HG03378 (cell line): ENCODE measurements at regions not wholly inside any gene's neighbourhood (a gene's known extent, or its start where the extent isn't known, plus 50 kb on each side); places are given as distances from the start of the nearest gene placed in this dataset.
"Not testable (repeated sequence)": the region's sequence is repeated elsewhere in the genome, so short reads cannot be mapped to it uniquely, and the experiment has no call there.

Experiments
- ATAC-seq: cut with Tn5 transposase; IDR thresholded peaks from one replicate; pipeline ENCODE4 v1.9.1; 2021; ENCODE audit warnings: mild to moderate bottlenecking, moderate library complexity; ENCODE audit not compliant: unreplicated experiment

DNA sequence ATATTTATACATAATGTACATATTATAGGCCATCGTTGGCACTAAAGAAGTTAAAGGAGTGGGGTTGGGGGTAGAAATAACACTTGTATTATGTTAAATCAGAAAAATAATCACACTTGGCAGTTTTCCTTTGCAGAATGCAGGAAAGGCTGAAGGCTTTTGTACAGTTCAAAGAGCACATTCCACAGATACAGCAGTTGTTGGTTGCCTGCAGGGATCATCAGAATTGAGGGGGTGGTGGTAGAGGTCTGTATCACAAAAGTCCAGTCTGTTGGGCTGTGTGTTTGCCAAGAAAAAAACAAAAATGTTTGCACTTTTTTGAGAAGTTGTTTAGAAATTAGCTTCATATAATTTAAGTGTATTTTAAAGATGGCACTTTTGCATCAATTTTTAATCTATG lies 231.8 kb upstream of the FOXP2 start:
- ATAC-seq = no peak

DNA sequence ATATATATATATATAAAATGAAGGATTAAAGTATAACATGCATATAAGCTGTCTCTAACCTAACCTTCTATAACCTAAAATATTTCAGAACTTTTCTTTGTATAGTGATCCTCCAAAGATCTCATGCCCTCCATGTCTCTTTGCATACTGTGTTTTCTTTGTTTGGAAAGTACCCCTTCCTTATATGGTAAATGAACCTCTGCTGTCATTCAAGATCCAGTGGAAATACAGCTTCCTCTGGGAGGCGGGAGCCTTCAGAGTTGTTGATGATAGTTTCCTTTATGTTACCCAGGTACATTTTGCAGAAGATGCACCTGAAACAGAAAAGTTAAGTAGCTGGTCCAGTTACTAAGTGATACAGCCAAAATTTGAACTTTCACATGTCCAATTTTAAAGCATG lies 233.3 kb upstream of the FOXP2 start:
- ATAC-seq = no peak

DNA sequence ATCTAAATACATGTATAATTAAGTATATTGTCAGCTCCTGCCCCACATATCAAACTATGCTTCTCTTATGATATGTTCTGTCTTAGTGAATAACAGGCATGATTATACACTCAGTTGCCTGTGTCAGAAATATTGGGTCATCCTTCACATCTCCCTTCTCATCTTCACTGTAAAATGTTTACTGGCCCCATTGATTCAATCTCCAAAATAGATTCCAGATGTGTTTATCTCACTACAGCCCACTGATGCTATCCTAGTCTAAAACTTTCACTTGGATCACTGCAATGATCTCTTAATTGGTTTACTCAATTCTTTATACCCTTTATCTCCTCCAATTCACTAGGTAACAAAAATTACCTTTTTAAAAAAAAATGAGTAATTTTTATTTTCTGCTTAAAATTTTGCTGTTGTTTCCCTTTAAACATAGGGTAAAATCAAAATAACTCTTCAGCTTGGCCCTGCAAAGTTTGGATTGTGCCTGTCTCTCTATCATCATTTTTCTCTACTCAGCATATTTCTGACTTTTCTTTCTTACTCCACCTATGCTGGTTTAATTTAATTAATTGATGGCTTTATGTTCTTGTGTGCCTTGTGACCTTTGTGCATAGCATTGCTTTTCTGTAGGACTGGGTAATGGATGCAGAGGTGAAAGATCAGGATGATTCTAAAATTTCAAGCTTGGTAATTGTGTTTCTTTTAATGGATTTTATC lies 233.9 kb upstream of the FOXP2 start:
- ATAC-seq = no peak

DNA sequence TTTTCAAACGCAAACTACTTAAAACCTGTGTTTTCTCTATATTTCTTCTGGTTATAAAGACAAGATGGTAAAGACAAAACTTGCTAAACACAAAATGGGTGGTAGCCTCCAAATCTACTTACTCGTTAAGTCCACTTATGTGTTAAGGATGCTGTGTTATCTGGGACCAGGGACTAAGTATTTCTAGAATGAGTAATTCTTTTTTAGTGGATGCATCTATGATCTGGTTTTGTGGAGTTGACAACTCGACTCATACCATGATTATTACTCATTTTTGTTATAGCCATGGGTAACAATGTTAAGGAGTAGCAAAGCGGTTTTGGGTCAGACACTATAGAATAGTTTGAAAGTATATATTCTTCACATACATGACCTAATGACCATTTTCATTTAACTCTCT lies 239.5 kb upstream of the FOXP2 start:
- no peak for ATAC-seq

DNA sequence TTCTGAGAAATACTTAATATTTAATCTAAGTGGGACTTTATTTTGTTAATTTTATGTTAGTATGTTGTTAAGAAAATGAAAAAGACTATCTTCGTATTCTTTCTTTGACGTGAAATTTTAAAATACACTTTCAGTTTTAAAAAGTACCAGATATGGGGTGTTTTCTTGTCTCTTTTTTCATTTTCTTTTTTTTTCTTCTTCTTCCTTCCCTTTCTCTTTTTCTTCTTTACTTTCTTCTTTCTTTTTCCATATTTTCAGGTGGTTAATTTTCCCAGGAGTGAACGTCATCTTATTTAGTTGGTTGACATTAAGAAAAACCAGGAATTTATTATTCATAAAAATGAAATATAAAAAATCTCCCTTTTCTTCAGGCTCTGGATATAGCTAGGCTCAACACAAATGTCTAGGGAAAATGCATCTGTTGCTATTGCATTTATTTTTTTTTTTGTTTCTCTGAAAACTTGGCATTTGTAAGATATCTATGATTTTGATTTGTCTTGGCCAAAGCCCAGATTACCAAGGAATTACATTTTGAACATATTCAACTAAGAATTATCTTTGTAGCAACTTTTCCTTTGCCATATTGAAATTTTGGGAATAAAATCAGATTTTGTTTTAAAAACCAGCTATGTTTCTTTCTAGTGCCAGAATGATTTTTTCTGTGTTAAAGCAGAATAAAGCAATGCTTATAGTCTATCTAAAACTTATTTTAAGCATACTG lies 241.3 kb upstream of the FOXP2 start:
- no peak for ATAC-seq

DNA sequence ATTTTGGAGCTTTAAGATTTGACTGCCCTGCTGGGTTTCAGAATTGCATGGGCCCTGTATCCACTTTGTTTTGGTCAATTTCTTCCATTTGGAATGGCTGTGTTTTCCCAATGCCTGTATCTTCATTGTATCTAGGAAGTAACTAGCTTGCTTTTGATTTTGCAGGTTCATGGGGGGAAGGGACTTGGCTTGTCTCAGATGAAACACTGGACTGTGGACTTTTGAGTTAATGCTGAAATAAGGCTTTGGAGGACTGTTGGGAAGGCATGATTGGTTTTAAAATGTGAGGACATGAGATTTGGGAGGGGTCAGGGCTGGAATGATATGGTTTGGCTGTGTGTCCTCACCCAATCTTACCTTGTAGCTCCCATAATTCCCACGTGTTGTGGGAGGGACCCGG lies 245.2 kb upstream of the FOXP2 start:
- ATAC-seq = not testable (repeated sequence)

DNA sequence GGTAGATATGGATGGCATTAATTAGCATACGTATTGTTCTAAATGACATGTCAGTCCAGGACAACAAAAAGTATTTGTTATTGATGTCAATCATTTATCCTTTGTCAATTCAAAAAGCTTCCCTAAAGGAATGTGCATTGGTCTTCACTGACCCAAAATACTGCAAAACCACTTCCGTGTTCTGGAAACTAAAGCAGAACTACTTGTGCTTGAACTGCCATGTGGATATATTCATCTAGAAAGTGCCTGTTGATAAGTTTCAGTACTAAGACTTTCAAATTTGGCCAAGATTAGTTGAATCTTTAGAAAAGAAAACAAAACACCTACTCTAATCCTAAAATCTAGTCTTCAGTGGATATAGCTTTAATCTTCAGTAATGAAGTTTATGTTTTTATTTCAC lies 242.1 kb upstream of the PPP1R3A start:
- ATAC-seq = no peak

DNA sequence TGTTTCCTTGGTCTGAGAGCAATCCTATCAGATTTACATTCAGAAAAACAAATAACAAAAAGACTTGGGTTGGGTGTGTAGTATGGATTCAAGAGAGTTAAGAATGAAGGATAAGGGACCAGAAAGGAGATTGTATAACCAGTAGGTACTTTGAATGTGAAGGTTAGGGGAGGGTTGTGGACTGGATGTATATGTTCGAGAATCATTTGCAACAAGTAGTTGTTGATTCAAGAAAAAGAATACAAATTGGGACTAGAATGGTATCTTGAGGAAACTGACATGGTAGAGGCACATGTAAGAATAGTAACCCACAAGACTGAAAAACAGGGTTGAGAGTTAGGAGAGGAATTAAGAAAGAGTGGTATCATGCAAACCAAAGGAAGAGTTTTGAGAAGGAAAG lies 240.0 kb upstream of the PPP1R3A start:
- ATAC-seq = no peak

DNA sequence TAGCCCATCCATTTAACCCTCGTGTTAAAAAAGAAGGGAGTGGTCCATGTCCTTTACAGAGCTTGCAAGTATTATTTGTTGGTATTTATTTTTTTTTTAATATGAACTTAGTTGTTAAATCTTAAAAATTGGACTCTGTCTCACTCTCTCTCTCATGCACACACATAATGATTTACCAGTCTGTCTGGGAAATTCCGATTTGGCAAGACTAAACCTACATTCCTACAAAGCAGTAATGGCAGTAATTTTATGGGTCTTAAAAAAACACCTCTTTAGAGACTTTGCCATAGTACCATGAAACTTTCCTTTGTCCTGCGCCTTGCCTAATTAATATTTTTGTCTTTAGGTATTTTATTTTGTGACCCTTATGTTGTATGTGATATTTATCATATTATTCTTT lies 239.5 kb upstream of the PPP1R3A start:
- no peak for ATAC-seq

DNA sequence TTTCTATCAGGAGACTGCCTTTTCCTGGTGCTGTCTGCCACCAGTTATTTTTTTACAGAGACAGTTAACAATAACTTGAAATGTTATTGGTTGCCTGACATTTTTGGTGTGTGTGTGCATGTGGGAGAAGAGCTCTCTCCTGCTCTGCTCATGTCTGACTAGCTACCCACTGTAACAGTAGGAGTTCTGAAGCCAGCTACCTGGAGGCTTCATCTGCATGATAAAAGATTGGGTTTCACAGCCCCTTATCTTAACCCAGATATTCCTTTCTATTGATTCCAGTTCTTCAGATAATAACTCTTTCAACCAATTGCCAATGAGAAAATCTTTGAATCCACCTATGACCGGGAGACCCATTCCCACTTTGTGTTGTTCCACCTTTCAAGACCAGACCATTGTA lies 237.4 kb upstream of the PPP1R3A start:
- ATAC-seq = no peak

DNA sequence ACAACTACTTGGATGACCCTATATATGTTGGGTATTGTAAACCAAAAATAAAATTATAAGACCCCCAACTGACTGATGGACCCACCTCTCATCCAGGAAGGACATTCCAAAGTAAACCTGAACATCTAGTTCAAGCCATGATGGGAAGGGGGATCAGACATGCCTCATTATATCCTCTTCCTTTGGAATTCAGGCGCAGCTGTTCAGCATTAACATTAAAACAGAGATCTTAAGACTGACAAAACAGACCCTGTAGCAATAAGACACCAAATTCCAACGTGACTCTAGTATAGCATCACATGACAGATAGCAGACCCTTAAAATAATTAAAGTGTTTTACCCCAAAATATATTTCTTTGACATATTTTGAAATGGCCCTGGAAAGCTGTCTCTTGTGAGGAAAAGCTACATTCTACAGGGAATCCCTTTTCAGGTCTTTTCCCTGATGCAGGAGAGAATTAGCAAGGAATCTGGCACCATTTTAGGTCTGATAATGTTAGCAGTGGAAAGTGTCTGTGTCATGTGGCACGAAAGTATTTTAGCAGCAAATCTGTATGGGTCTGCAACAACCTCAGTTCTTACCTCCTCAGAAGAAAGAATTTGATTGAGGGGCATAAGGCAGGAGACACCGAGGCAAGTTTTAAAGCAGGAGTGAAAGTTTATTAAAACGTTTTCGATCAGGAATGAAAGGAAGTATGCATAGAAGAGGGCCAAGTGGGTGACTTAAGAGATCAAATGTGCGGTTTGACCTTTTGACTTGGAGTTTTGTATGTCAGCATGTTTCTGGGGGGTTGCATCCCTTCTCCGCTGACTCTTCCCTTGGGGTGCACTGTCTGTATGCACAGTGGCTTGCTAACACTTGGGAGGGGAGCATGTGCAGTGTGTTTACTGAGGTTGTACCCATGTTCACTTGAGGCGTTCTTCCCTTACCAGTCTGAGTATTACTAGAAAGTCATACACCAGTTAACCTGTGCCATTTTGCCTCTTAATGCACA lies 236.6 kb upstream of the PPP1R3A start:
- no peak for ATAC-seq

DNA sequence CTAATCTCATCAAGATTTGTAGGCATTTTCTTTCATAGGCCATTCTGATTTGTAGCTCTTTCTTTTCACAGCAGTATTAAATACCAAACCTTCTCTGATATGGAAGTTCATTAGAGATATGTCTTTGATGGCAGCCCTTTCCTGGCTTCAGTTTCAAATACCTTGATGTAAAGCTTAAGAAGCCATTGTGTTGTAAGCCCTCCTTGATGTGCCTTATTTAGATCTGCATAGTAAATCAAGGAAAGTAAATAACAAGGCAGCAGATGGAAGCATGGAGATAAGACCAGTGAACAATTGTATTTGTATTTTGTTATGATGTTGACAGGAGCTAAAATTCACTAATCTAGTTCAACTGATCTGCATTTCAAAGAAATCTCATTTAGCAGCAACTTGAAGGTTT lies 234.9 kb upstream of the PPP1R3A start:
- no peak for ATAC-seq

DNA sequence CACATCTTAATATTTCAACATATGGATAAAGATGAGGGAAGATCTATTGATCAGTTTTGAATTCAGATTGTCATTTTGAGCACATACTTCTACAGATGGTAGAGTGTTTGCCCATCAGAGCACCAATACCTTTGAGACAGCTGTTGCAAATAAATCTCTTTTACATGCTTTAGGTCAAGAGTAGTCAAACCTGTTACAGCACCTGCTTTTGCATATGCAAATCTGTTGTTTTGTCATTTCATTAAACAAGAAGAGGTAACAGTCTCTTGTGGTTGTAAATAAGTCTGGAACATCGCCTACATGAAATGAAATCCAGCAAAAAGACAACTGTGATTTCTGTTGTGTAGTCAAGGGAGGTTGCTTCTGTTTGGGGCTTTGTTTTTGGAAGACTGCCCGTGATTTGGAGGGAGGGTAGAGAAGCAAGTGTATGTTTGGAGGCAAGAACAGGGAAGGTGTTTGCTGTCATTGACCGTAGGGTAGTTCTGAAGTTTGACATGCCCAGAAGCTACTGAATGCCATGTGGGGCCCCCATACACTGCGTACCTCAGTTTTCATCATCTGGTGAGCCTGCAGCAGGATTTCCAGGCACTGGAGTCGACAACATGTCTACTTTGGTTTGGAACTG lies 233.6 kb upstream of the PPP1R3A start:
- no peak for ATAC-seq

DNA sequence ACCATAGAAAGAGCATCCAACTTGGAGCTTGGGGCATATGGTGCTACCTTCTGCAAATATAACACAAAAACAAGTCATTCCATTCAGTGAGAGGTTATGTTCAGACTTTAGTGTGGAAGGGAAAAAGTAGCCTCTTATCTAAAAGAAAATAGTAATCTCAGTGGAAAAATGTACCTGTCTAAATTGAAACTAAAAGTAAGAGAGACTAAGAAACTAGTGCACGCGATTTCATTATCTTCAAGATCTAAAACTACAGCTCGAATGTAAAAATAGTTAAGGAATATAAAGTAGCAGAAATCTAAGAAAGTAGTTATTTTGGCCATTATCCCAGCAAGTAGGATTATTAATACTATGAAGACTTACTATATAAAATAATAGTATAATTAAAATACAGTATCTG lies 233.0 kb upstream of the PPP1R3A start:
- no peak for ATAC-seq

DNA sequence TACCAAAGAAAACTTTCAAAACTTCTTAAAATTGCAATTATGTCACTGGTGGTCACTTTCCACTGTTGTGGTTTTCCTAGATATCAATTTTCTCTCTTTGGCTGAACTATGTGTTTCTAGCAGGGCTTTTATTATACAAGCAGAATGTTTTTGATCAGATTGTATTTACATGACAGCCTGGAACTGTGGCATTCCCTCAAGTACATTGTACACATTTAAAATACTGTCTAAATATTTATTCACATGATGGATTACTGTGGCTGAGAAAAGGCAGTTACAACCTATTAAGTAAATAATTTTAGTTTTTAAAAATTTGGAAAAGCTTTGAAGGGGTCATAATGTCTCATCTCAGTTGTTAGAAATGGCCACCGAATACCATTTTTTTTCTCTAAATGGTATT lies 231.9 kb upstream of the PPP1R3A start:
- ATAC-seq = no peak

DNA sequence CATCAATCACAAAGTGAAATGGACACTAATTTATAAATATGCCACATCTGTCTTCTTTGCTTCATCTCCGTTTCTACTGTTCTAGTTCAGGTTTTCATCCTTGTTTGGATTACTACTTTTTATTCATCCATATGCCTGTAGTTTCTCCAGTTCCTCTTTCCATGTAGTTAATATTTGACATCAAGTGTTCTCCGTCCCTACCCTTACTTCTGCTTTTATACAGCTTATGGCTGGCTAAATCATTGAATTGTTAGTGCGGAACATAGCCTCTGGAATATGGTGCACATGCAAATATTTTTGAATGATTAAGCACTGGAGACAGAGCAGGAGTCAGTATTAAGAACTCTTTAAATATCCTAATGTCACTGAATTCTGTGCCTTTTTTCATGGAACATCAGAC lies 230.0 kb upstream of the PPP1R3A start:
- no peak for ATAC-seq

DNA sequence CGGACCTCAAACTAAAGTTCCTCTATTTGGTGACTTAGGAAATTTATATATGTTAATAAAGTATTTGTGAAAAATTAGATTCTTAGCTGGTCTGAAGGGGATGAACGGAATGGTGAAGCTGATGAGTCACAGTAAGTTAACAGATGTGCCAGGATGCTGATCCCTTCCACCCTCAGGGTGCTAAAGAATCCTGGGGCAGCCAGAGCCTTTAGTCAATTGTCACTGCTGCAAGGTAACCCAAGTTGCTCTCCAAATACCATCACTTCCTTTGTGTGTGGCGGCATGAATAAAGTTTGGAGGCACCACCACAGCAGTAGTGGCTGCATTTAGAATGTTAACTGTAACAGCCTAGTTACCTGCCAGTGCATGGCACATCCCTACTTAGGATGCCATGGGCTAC lies 222.6 kb upstream of the PPP1R3A start:
- ATAC-seq = no peak

DNA sequence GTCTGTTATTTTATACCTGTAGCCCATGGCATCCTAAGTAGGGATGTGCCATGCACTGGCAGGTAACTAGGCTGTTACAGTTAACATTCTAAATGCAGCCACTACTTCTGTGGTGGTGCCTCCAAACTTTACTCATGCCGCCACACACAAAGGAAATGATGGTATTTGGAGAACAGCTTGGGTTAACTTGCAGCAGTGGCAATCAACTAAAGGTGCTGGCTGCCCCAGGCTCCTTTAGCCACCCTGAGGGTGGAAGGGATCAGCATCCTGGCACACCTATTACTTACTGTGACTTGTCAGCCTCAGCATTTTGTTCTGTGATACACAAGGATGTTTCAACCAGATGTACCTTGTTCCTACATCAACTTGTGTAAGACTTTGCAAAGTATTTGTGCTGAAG lies 221.8 kb upstream of the PPP1R3A start:
- no peak for ATAC-seq

DNA sequence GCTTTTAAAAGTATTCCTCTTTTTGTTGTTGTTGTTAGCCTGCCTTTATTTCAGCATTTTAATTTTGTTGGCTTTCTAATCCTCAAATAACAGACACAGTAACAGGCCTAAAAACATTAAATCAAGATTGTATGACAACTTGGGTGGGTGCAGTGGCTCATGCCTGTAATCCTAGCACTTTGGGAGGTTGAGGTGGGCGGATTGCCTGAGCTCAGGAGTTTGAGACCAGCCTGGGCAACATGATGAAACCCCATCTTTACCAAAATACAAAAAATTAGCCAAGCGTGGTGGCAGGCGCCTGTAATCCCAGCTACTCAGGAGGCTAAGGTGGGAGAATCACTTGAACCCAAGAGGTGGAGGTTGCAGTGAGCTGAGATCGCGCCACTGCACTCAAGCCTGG lies 220.9 kb upstream of the PPP1R3A start:
- not testable (repeated sequence) for ATAC-seq

DNA sequence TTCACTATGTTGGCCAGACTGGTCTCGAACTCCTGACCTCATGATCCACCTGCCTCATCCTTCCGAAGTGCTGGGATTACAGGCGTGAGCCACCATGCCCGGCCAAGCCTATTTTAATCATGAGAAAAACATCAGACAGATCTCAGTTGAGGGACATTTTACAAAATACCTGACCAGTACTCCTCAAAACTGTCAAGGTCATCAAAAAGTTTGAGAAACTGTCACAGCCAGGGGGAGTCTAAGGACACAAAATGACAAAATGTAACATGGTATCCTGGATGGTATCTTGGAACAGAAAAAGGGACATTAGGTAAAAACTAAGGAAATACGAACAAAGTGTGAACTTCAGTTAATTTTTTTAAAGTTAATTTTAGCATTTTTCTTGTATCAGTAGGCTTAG lies 219.8 kb upstream of the PPP1R3A start:
- no peak for ATAC-seq

DNA sequence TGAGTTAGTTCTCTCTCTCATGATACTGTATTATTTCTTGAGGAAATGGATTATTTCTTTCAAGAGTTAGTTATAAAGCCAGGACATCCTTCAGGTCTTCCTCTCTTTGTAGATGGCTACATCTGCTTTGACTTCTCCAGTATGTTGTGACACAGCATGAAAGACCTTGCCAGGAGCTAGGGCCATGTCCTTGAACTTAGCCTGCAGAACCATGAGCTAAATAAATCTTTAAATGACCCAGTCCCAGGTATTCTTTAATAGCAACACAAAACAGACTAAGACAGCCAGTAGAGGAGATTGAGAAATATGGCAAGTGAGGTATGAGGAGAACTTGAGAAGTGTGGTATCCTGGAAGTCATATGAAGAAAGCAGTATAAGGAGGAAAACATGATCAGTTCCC lies 214.9 kb upstream of the PPP1R3A start:
- ATAC-seq = no peak
